Right renal cortex interstitium (tissue), 3 donors: ENCODE measurements at regions not wholly inside any gene's neighbourhood (a gene's known extent, or its start where the extent isn't known, plus 50 kb on each side); places are given as distances from the start of the nearest gene placed in this dataset.
"Not testable (repeated sequence)": the region's sequence is repeated elsewhere in the genome, so short reads cannot be mapped to it uniquely, and the experiment has no call there.

Source experiments
- DNase-seq, 3 donors: peaks; one replicate each; pipeline ENCODE4 v3.0.0-alpha.2; 2013; ENCODE audit warnings: low read depth in 3 of 3, low spot score in 2 of 3

GRCh38 chr11:29634244-29634643 lies 382.6 kb downstream of the KCNA4 start:
- no peak for DNase-seq

DNA sequence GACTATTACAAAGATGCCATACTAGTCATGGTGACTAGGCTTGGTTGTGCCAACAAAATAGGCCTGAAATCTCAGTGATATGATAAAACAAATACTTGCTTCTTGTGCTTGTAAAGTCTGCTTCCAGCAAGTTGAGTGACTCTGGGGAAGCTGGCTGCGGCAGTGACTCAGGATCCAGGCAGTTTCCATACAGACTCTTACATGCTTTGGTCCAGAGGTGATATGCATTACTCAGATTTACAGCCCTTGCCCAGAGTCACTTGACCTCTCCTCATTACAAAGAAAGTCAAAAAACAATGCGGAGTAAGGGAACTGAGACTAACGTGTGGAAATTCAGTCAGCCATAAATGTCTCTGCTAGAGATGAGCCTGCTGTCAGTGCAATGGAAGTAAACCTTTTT lies 387.5 kb downstream of the KCNA4 start:
- DNase-seq, result no peak

DNA sequence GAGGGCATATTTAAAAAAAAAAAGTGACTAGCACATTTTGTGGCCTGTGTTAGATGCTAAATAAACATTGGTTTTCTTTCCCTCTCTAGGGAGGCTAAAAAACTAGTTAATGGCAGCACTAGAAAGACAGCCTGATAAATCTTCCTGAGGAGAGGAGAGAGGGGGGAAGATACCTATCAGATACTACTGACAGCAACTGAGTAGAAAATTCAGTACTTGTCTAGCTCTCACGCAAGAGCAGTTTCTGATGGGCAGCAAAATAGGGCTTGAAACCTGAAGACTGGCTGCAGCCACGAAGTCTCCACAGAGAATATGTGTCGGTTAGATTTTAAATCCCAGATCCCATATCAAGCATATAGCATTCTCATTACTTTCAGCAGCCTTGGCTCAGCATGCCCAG lies 388.2 kb downstream of the KCNA4 start:
- DNase-seq, result peak in 1 of 3 donors; percentile 2

DNA sequence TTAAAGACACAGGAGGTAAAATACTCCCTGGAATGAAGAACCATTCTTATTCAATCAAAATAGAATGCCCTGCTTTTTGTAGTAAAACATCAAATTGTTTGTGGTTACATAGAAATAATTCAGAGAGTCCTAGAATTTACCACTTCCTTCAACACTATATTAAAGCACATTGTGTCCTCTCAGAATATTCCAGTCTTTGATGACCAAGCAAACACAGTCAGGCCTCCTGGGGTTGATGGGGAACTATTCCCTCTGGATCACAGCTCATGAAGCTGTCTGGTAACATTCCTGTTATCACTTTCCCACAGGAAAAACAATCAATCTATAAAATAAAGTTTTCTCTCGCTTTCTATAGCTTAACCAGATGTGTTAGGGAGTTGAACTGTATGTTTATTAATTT lies 389.3 kb downstream of the KCNA4 start:
- no peak for DNase-seq

DNA sequence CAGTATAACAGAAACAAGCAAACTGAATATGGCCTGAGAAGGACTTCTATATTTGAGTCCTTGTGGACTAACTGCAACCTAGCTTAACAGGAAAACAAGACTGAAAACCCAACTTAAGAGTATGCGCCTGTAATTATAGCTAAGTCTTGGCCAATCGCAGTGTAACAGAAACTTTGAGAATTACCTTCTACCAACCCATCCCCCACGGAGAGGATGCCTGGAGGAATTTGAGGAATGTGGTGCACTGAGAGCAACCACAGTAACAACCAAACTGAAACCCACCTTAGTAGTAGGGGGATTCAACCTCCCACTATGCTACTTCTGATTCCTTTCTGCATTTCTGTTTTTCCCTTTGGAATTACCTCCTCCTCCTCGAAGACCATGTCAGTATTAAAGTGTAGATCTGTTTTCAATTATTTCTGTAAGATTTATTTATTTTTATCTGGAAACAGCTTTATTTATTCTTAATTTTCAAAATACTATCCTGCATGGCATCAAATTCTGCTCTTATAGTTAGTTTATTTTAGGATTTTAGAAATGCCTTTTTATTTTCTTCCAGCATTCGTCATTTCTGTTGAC lies 393.6 kb downstream of the KCNA4 start:
- DNase-seq, result no peak

DNA sequence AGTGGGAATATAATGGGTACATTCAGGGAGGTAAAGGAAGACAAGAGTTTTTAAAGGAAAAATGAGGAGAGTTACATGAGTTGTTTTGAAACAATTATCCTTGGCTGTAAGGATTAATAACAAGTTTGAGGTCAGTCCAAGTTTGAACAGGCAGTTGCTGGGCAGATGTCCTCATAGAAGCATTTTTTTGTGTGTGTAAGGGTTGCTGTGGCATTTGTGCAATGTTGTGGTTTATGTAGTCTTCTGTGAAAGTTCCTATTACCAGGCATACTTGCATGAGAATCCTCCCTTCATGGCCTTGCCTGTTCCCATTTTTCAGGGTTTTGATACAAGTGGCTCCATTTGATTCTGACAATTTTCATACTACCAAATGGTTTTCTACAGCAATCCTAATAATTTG lies 400.2 kb downstream of the KCNA4 start:
- no peak for DNase-seq

- DNase-seq, result no peak
Observed at GRCh38 chr11:29612423-29612822, 404.4 kb downstream of the KCNA4 start.

DNA sequence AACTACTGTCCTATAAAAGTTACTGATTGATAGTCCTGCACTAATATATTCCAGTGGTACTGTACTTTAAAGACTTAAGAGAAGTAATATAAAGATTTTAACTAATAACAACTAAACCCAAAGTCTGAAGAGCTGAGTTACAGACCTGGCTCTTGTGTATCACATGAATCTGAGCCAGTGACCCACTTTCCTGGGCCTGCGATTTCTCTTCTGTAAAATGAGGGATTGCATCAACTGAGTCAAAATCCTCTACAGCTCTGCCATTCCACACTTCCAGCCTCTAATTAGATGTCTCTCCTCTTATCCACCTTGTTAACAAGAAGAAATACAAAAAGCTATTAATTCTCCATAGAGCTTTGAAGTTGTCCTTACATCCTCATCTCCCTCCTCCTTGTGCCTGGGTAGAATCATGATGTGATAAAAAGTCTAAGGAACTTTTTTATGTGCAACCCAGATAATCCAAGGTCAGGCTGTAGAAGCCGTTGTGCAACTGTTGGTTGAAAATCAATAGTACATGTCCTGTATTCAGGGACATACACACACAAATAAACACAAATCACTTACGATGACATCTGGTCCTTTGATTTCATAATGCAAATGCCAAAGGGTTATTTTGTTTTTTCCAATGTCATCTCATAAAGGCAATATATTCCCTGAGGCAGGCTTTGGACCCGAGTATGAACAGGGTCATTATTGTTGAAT lies 410.3 kb downstream of the KCNA4 start:
- DNase-seq, result no peak

DNA sequence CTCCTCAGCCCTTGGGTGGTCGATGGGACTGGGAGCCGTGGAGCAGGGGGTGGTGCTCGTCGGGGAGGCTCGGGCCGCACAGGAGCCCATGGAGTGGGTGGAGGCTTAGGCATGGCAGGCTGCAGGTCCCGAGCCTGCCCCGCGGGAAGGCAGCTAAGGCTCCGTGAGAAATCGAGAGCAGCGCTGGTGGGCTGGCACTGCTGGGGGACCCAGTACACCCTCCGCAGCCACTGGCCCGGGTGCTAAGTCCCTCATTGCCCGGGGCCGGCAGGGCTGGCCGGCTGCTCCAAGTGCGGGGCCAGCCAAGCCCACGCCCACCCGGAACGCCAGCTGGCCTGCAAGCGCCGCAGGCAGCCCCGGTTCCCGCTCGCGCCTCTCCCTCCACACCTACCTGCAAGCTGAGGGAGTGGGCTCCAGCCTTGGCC lies 416.7 kb downstream of the KCNA4 start:
- DNase-seq, result not testable (repeated sequence)

DNA sequence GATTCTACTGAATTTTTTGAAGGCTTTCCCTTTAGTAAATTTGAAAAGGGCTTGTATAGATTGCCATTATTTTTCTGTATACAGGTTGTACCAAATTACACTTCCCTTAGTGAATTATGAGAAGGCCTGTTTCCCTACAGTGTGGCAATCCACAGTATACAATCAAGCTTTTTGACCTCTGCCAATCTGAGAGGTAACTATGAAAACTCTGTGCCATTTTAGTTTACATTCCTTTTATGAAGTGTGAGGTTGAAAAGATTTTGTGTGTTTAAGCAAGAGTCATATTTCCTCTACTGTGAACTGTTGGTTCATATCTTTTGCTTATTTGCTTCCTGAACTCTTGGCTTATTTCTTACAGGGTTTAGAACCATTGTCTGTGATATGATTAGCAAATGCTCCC lies 432.5 kb downstream of the KCNA4 start:
- DNase-seq, result no peak

- no peak for DNase-seq
Observed at GRCh38 chr11:29578806-29579205, 438.0 kb downstream of the KCNA4 start.

DNA sequence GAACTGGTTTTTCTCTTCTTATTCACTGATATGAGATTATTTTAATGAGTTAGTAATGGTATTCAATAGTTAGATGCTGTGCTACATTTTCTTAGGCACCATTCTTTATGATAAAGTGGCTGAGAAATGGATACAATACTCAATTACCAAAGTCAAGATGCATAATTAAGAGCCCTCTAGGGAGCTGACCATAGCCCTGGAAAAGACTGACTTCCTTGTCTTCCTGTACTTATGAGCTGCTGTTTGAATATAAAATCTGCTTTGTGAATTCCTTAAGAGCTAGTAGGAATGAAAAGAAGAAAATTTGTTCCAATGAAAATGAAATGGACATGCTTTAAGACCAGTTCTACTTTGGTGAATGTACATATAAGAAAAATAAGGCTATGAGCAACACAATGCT lies 452.3 kb downstream of the KCNA4 start:
- no peak for DNase-seq

- DNase-seq, result no peak
Observed at GRCh38 chr11:29562183-29562582, 454.6 kb downstream of the KCNA4 start.

GRCh38 chr11:29553990-29554389 lies 462.8 kb downstream of the KCNA4 start:
- DNase-seq, result no peak

GRCh38 chr11:29538339-29539036 lies 478.3 kb downstream of the KCNA4 start:
- no peak for DNase-seq

DNA sequence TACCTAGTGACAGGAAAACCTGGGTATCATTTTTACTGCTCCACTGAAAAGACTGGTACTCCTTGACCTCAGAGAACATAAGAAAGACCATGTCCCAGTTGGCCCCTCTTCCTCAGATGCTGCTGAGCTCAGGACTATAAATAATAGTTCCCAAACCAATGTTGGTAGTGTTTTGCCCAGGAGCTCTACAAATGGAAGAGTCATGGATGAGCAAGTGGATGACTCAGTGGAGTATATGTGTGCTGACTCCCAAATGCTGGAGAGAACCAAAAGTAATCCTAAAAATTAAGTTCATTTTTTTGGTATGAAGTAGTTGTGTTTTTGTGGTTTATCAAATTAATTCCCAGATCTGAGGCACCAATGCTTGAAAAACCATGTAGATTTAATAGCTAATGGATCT lies 482.0 kb downstream of the KCNA4 start:
- DNase-seq, result no peak

- no peak for DNase-seq
Observed at GRCh38 chr11:29530961-29531360, 485.9 kb downstream of the KCNA4 start.

- DNase-seq, result no peak
Observed at GRCh38 chr11:29527391-29527936, 489.4 kb downstream of the KCNA4 start.

- no peak for DNase-seq
Observed at GRCh38 chr11:29518389-29519174, 498.2 kb downstream of the KCNA4 start.

DNA sequence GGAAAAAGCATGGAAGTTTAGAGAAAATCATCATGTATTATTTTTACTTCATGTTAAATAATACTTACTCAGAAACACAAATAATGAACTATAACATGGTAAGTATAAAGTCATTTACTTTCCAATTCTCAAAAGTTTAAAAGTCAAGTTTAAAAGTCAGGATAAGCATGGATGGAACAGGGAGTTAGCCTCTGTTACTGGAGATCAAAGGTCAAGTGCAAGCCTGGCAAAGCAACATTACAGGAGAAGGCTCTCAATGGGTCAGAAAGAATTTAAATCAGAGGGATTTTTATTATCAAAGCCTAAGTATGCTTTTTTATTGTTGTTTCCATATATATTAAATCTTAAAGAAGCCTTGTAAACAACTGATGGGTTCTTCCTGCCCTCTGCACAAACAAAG lies 505.4 kb downstream of the KCNA4 start:
- DNase-seq, result no peak

DNA sequence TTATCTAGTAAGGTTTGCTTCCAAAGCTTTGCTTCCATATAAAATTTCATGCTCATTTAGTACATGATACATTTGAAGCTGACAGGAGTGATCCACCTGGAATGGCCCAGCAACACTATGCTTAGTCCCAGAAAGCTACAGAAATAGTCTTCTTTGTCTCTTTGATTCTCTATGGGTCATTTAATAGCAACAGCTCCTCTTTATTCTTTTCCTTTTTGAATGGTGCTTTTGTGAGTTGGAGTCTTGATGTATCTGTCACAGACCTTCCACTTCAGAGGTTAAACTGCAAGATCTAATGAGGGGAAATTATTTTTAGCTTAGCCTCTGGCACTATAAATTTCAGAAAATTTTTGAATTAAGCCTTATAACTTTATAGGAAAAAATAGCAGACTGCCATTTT lies 509.5 kb downstream of the KCNA4 start:
- DNase-seq, result no peak
